ENCODE measurements at regions not wholly inside any gene's neighbourhood (a gene's known extent, or its start where the extent isn't known, plus 50 kb on each side); places are given as distances from the start of the nearest gene placed in this dataset.

- no peak for TF ChIP-seq CTCF (optimal IDR thresholded peaks at IDR 0.05 in 1 of 3, IDR thresholded peaks at IDR 0.05 in 1 of 3, conservative IDR thresholded peaks at IDR 0.05 in 1 of 3; ENCODE audit: extremely low read depth in 1 of 3, insufficient read depth in 2 of 3, low read length in 3 of 3)
- TF ChIP-seq EZH2 (IDR thresholded peaks at IDR 0.05; ENCODE audit: low read length), result no peak
These were observed 159.8 kb upstream of the JADE1 start for GRCh38 chr4:128649575-128650205.

All from keratinocyte (primary cell).